GM12878 (cell line): ENCODE measurements at regions not wholly inside any gene's neighbourhood (a gene's known extent, or its start where the extent isn't known, plus 50 kb on each side); places are given as distances from the start of the nearest gene placed in this dataset.

Experiments used
- EP300 ChIP-seq, 2 experiments: fragments of 150-350 bp in 1 of 2; IDR thresholded peaks; 2 replicates each; pipeline ENCODE4 v1.6.1; 2011 to 2012; ENCODE audit warnings: low read depth in 2 of 2, low read length in 2 of 2, borderline replicate concordance in 1 of 2, improper control_type of control experiment in 1 of 2, inconsistent platforms in 1 of 2; ENCODE audit not compliant: control insufficient read depth in 1 of 2
- EZH2 ChIP-seq: IDR thresholded peaks from 2 replicates; pipeline ENCODE4 v1.6.1; 2012; ENCODE audit warnings: low read depth, mild to moderate bottlenecking, control low read depth, inconsistent platforms, low read length, borderline replicate concordance; ENCODE audit not compliant: control insufficient read depth
- MXI1 ChIP-seq: fragments of 150-350 bp; IDR thresholded peaks from 2 replicates; pipeline ENCODE4 v1.6.1; 2011; ENCODE audit warnings: low read depth, mild to moderate bottlenecking, inconsistent platforms, low read length, improper control_type of control experiment
- MYB ChIP-seq: fragments of 150-350 bp; IDR thresholded peaks from 2 replicates; pipeline ENCODE4 v1.6.1; 2014; ENCODE audit warnings: mild to moderate bottlenecking, low read depth, low read length, borderline replicate concordance
- NRF1 ChIP-seq: conservative IDR thresholded peaks from 2 replicates; pipeline ENCODE4 v1.6.1; 2011; ENCODE audit warnings: mild to moderate bottlenecking, low read depth, low read length, improper control_type of control experiment
- POLR2AphosphoS5 ChIP-seq: IDR thresholded peaks from 2 replicates; pipeline ENCODE4 v1.6.1; 2011; ENCODE audit warnings: mild to moderate bottlenecking, low read length, inconsistent platforms
- SP1 ChIP-seq: IDR thresholded peaks from one replicate; pipeline ENCODE4 v1.6.1; 2011; ENCODE audit warnings: low read depth, low read length
- TCF3 ChIP-seq: IDR thresholded peaks from 2 replicates; pipeline ENCODE4 v1.6.1; 2012; ENCODE audit warnings: low read depth, mild to moderate bottlenecking, low read length, borderline replicate concordance; ENCODE audit not compliant: insufficient read depth
- YY1 ChIP-seq: IDR thresholded peaks from 2 replicates; pipeline ENCODE4 v1.6.1; 2011; ENCODE audit warnings: low read depth, mild to moderate bottlenecking, low read length
- ZNF622 ChIP-seq: fragments of 450-650 bp; IDR thresholded peaks from 2 replicates; pipeline ENCODE4 v1.6.1; 2017; ENCODE audit warnings: mild to moderate bottlenecking, inconsistent platforms
- TF ChIP-seq, protein P1 (sequence below), 3 experiments: IDR thresholded peaks in 2 of 3; conservative IDR thresholded peaks in 1 of 3; 2 replicates each; pipeline ENCODE4 v1.5.1; 2011; ENCODE audit warnings: low read depth in 3 of 3, low read length in 3 of 3, mild to moderate bottlenecking in 3 of 3, control low read depth in 2 of 3, moderate library complexity in 2 of 3, inconsistent platforms in 1 of 3, mixed read lengths in 1 of 3; ENCODE audit not compliant: control insufficient read depth in 2 of 3, insufficient read depth in 1 of 3; ENCODE audit errors: extremely low read depth in 1 of 3

DNA sequence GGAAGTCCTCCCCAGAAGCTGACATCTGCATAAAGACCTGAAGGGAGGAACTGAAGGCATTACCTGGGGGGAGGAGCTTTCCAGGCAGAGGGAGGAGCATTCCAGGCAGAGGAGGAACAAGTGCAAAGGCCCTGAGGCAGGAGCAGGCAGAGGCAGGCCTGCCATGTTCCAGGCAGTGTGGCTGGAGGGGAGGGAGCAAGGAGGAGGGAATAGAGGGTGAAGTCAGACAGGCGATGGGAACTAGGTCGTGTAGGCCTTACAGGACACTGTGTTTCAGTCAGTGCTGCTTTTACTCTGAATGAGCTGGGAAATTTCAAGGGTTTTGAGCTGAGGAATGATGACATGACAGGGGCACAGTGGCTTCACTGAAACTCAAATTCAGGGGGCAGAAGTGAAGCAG, 292.7 kb downstream of the BCOR start:
- TF ChIP-seq NRF1 (no peak), TCF3 (no peak), POLR2AphosphoS5 (no peak), MXI1 (no peak), SP1 (no peak), MYB (no peak), EP300 (IDR thresholded peaks at IDR 0.05; ENCODE audit: borderline replicate concordance in 1 of 2, control insufficient read depth in 1 of 2, low read depth in 2 of 2, low read length in 2 of 2) (no peak), ZNF622 (no peak), EZH2 (no peak), YY1 (no peak)
- TF ChIP-seq, protein P1, sequence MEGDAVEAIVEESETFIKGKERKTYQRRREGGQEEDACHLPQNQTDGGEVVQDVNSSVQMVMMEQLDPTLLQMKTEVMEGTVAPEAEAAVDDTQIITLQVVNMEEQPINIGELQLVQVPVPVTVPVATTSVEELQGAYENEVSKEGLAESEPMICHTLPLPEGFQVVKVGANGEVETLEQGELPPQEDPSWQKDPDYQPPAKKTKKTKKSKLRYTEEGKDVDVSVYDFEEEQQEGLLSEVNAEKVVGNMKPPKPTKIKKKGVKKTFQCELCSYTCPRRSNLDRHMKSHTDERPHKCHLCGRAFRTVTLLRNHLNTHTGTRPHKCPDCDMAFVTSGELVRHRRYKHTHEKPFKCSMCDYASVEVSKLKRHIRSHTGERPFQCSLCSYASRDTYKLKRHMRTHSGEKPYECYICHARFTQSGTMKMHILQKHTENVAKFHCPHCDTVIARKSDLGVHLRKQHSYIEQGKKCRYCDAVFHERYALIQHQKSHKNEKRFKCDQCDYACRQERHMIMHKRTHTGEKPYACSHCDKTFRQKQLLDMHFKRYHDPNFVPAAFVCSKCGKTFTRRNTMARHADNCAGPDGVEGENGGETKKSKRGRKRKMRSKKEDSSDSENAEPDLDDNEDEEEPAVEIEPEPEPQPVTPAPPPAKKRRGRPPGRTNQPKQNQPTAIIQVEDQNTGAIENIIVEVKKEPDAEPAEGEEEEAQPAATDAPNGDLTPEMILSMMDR (IDR thresholded peaks at IDR 0.05 in 2 of 3, conservative IDR thresholded peaks at IDR 0.05 in 1 of 3; ENCODE audit: control insufficient read depth in 2 of 3, extremely low read depth in 1 of 3, insufficient read depth in 1 of 3, low read depth in 3 of 3, low read length in 3 of 3): no peak
